ENCODE measurements at regions not wholly inside any gene's neighbourhood (a gene's known extent, or its start where the extent isn't known, plus 50 kb on each side); places are given as distances from the start of the nearest gene placed in this dataset.
A peak's percentile ranks its signal among the peaks of the same experiment; 100 is the strongest.

GRCh38 chr6:169964486-169965180 lies 213.2 kb downstream of the ERMARD start:
- no peak overlapping the region for H3K4me2 ChIP-seq (ENCODE audit: insufficient read depth, low read length)
- H3K27ac ChIP-seq (ENCODE audit: low read depth, low read length): no peak overlapping the region
- H3K4me1 ChIP-seq (ENCODE audit: insufficient read depth, low read length): no peaks in the 10 kb centered on the region
- H2AFZ ChIP-seq (ENCODE audit: low read length): no peak overlapping the region
- DNase-seq (ENCODE audit: insufficient read length, low spot score, missing footprints): peak; percentile 84
- no peaks in the 10 kb centered on the region for H3K36me3 ChIP-seq (ENCODE audit: insufficient read depth, low read length)
- no peak for TF ChIP-seq CTCF (IDR thresholded peaks at IDR 0.05; ENCODE audit: extremely low read depth, low read depth, low read length)
- no peak overlapping the region for H3K4me3 ChIP-seq (ENCODE audit: insufficient read depth, low read length)
- H3K27me3 ChIP-seq (ENCODE audit: insufficient read depth, low read length): no peaks in the 10 kb centered on the region
- no peaks in the 10 kb centered on the region for H3K79me2 ChIP-seq (ENCODE audit: insufficient read depth, low read length)
- no peaks in the 10 kb centered on the region for H4K20me1 ChIP-seq (ENCODE audit: insufficient read depth, low read length)
- H3K9me3 ChIP-seq (ENCODE audit: low read depth, low read length): no peaks in the 10 kb centered on the region

- H3K4me1 ChIP-seq (ENCODE audit: insufficient read depth, low read length): no peaks in the 10 kb centered on the region
- H3K9me3 ChIP-seq (ENCODE audit: low read depth, low read length): no peaks in the 10 kb centered on the region
- no peaks in the 10 kb centered on the region for H3K36me3 ChIP-seq (ENCODE audit: insufficient read depth, low read length)
- H3K27ac ChIP-seq (ENCODE audit: low read depth, low read length): no peak overlapping the region
- H2AFZ ChIP-seq (ENCODE audit: low read length): no peak overlapping the region
- H3K27me3 ChIP-seq (ENCODE audit: insufficient read depth, low read length): no peaks in the 10 kb centered on the region
- no peaks in the 10 kb centered on the region for H4K20me1 ChIP-seq (ENCODE audit: insufficient read depth, low read length)
- no peaks in the 10 kb centered on the region for H3K79me2 ChIP-seq (ENCODE audit: insufficient read depth, low read length)
- peak; percentile 85 for DNase-seq (ENCODE audit: insufficient read length, low spot score, missing footprints)
- TF ChIP-seq CTCF (IDR thresholded peaks at IDR 0.05; ENCODE audit: extremely low read depth, low read depth, low read length): no peak
- H3K4me3 ChIP-seq (ENCODE audit: insufficient read depth, low read length): no peak overlapping the region
- H3K4me2 ChIP-seq (ENCODE audit: insufficient read depth, low read length): no peak overlapping the region
These were observed 212.3 kb downstream of the ERMARD start for GRCh38 chr6:169963581-169964297.

GRCh38 chr6:169962604-169963469 lies 211.4 kb downstream of the ERMARD start:
- Histone ChIP-seq H4K20me1 (ENCODE audit: insufficient read depth, low read length) (no peaks in the 10 kb centered on the region), H3K27me3 (ENCODE audit: insufficient read depth, low read length) (no peaks in the 10 kb centered on the region), H3K36me3 (ENCODE audit: insufficient read depth, low read length) (no peaks in the 10 kb centered on the region), H3K4me2 (ENCODE audit: insufficient read depth, low read length) (no peak overlapping the region), H3K79me2 (ENCODE audit: insufficient read depth, low read length) (no peaks in the 10 kb centered on the region), H3K27ac (ENCODE audit: low read depth, low read length) (no peak overlapping the region), H3K9me3 (ENCODE audit: low read depth, low read length) (no peaks in the 10 kb centered on the region), H3K4me1 (ENCODE audit: insufficient read depth, low read length) (no peaks in the 10 kb centered on the region), H3K4me3 (ENCODE audit: insufficient read depth, low read length) (no peak overlapping the region), H2AFZ (ENCODE audit: low read length) (no peak overlapping the region)
- DNase-seq (ENCODE audit: insufficient read length, low spot score, missing footprints): peak; percentile 62
- TF ChIP-seq CTCF (IDR thresholded peaks at IDR 0.05; ENCODE audit: extremely low read depth, low read depth, low read length): no peak

All from osteoblast (primary cell).